Tibial nerve (tissue), 4 donors: ENCODE measurements at regions not wholly inside any gene's neighbourhood (a gene's known extent, or its start where the extent isn't known, plus 50 kb on each side); places are given as distances from the start of the nearest gene placed in this dataset.

Experiments
- DNase-seq, 2 donors: peaks; one replicate each; pipeline ENCODE4 v3.0.0-alpha.2; 2019; ENCODE audit warnings: low spot score in 2 of 2
- H3K27ac ChIP-seq, 4 donors: fragments of 200-600 bp; sonication (generic) in 3 of 4; one replicate each; pipeline ENCODE4 v1.5.1; 2017 to 2019; ENCODE audit warnings: mild to moderate bottlenecking in 1 of 4
- H3K27me3 ChIP-seq, 2 donors: fragments of 200-600 bp; sonication (generic) in 1 of 2; one replicate each; pipeline versions ENCODE4 v1.5.1 to v1.6.0; 2017 to 2019
- H3K36me3 ChIP-seq, 3 donors: fragments of 200-600 bp; sonication (generic); one replicate each; pipeline ENCODE4 v1.5.1; 2018 to 2019
- H3K4me1 ChIP-seq, 4 donors: fragments of 200-600 bp; sonication (generic) in 3 of 4; one replicate each; pipeline ENCODE4 v1.5.1; 2017 to 2019
- H3K4me3 ChIP-seq, 4 donors: fragments of 200-600 bp; sonication (generic) in 3 of 4; one replicate each; pipeline ENCODE4 v1.5.1; 2017 to 2019; ENCODE audit warnings: mild to moderate bottlenecking in 1 of 4, moderate library complexity in 1 of 4
- H3K9me3 ChIP-seq, 4 donors: fragments of 200-600 bp; sonication (generic) in 3 of 4; one replicate each; pipeline ENCODE4 v1.5.1; 2017 to 2019
- EP300 ChIP-seq, 2 donors: sonication (generic); formaldehyde crosslinking; IDR thresholded peaks; one replicate each; pipeline ENCODE4 v1.6.1; 2017; ENCODE audit warnings: antibody characterized with exemption in 2 of 2, mild to moderate bottlenecking in 1 of 2
- POLR2A ChIP-seq, 2 donors: fragments of 450-650 bp; IDR thresholded peaks; one replicate each; pipeline ENCODE4 v1.6.1; 2017; ENCODE audit warnings: antibody characterized with exemption in 2 of 2, mild to moderate bottlenecking in 2 of 2, moderate library complexity in 2 of 2
- WGBS, 2 donors: methylation state at CpG; one replicate each; pipeline ENCODE4 v1.1.5; 2018; 5-methylcytosine and 5-hydroxymethylcytosine counted together
- TF ChIP-seq, protein P1 (sequence below), 5 experiments: fragments of 200-600 bp in 3 of 5; fragments of 450-650 bp in 2 of 5; sonication (generic) in 3 of 5; IDR thresholded peaks; one replicate each; pipeline ENCODE4 v1.5.1; 2016 to 2019; ENCODE audit warnings: antibody characterized with exemption in 5 of 5, mild to moderate bottlenecking in 3 of 5, moderate library complexity in 2 of 5

DNA sequence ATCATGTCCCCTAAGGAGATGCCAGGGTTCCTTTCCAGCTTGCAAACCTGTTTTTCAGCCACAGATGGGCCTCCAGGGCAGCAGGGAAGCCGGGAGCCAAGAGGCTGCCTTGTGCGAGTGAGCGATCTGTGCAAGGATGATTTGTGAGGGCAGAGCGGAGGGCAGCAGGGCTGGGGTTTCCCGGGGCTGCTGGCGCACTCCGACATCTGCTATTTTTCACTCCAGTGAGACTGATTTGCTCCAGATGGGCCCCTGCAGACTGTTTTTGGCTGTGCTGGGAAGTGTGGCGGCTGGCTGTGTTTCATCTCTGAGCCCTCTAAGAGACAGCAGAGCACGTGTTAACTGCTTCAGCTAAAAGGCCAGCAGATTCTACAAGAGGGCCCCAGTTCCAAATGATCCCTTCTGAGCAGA is 466.2 kb downstream of the TYW1 start:
- Histone ChIP-seq H3K36me3 (no peaks in the 10 kb centered on the region), H3K27me3 (no peaks in the 10 kb centered on the region), H3K9me3 (peaks cover 0 to 25% (median 0%) of the 10 kb centered on the region in 4 donors), H3K27ac (no peak overlapping the region), H3K4me3 (no peak overlapping the region), H3K4me1 (peaks cover 0 to 8% (median 2%) of the 10 kb centered on the region in 4 donors)
- 38 to 51% methylated on average over 9 of the region's 9 CpGs for WGBS, 2 donors
- TF ChIP-seq, protein P1, sequence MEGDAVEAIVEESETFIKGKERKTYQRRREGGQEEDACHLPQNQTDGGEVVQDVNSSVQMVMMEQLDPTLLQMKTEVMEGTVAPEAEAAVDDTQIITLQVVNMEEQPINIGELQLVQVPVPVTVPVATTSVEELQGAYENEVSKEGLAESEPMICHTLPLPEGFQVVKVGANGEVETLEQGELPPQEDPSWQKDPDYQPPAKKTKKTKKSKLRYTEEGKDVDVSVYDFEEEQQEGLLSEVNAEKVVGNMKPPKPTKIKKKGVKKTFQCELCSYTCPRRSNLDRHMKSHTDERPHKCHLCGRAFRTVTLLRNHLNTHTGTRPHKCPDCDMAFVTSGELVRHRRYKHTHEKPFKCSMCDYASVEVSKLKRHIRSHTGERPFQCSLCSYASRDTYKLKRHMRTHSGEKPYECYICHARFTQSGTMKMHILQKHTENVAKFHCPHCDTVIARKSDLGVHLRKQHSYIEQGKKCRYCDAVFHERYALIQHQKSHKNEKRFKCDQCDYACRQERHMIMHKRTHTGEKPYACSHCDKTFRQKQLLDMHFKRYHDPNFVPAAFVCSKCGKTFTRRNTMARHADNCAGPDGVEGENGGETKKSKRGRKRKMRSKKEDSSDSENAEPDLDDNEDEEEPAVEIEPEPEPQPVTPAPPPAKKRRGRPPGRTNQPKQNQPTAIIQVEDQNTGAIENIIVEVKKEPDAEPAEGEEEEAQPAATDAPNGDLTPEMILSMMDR (IDR thresholded peaks at IDR 0.05): no peak
- no peak for TF ChIP-seq EP300 (IDR thresholded peaks at IDR 0.05)
- no peak for TF ChIP-seq POLR2A (IDR thresholded peaks at IDR 0.05)
- peak; percentile 8 to 21 for DNase-seq

DNA sequence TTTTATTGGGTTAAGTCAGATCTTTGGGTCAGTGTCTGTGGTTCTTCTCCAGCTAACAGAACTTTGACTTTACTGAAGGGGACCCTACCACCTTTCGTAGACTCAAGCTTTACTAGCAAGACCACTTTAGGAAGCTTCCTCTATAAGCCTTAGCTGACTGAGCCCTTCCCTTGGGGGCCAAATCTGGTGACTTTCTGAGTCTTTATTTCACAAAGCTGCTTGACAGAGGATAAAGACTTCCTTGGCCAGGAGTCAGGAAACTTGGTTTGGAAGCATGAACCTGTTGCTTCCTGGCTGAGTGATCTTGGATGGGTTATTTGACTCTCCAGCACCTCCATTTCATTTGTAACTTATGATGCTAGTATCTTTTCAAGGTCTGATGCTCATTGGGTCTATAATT is 466.7 kb downstream of the TYW1 start:
- 67 to 89% methylated on average over 1 of the region's 1 CpG for whole genome bisulfite sequencing, 2 donors
- TF ChIP-seq POLR2A (IDR thresholded peaks at IDR 0.05) (no peak), EP300 (IDR thresholded peaks at IDR 0.05) (no peak)
- TF ChIP-seq, protein P1 (IDR thresholded peaks at IDR 0.05): no peak
- H3K27ac ChIP-seq: no peak overlapping the region
- H3K4me1 ChIP-seq: peaks cover 0 to 8% (median 2%) of the 10 kb centered on the region in 4 donors
- no peak overlapping the region for H3K4me3 ChIP-seq
- H3K27me3 ChIP-seq: no peaks in the 10 kb centered on the region
- H3K36me3 ChIP-seq: no peaks in the 10 kb centered on the region
- no peak for DNase-seq
- H3K9me3 ChIP-seq: peaks cover 0 to 29% (median 0%) of the 10 kb centered on the region in 4 donors

GRCh38 chr7:67463983-67464382 is 467.4 kb downstream of the TYW1 start:
- Histone ChIP-seq H3K9me3 (peaks cover 0 to 26% (median 0%) of the 10 kb centered on the region in 4 donors), H3K27ac (no peak overlapping the region), H3K4me3 (no peak overlapping the region), H3K36me3 (no peaks in the 10 kb centered on the region), H3K4me1 (peaks cover 0 to 8% (median 2%) of the 10 kb centered on the region in 4 donors), H3K27me3 (no peaks in the 10 kb centered on the region)
- WGBS, 2 donors: 32 to 39% methylated on average over 1 of the region's 1 CpG
- TF ChIP-seq, protein P1 (IDR thresholded peaks at IDR 0.05): no peak
- TF ChIP-seq EP300 (IDR thresholded peaks at IDR 0.05) (no peak), POLR2A (IDR thresholded peaks at IDR 0.05) (no peak)
- no peak for DNase-seq

DNA sequence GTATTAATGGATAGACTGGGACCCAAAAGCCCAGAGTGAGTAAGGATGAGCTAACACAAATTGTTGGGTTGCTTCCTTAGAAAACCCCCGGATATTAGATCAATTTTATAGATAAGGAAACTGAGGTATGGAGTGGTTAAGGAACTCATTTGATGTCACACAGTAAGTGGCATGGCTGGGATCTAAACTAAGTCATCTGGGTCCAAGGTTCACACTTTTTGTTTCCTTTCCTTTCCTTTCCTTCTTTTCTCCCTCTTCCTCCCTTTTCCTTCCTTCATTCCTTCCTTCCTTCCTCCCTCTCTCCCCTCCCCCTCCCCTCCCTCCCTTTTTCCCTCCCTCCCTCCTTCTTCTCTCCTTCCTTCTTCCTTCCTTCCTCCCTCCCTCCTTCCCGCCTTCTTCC is 469.5 kb downstream of the TYW1 start:
- 65 to 80% methylated on average over 1 to 2 of the region's 2 CpGs for WGBS, 2 donors
- DNase-seq: no peak
- H3K4me1 ChIP-seq: peaks cover 0 to 8% (median 2%) of the 10 kb centered on the region in 4 donors
- H3K36me3 ChIP-seq: no peaks in the 10 kb centered on the region
- no peak overlapping the region for H3K4me3 ChIP-seq
- TF ChIP-seq EP300 (IDR thresholded peaks at IDR 0.05) (no peak), POLR2A (IDR thresholded peaks at IDR 0.05) (no peak)
- TF ChIP-seq, protein P1 (IDR thresholded peaks at IDR 0.05): no peak
- H3K27ac ChIP-seq: no peak overlapping the region
- no peaks in the 10 kb centered on the region for H3K27me3 ChIP-seq
- peaks cover 0 to 21% (median 0%) of the 10 kb centered on the region in 4 donors for H3K9me3 ChIP-seq

- no peaks in the 10 kb centered on the region for H3K27me3 ChIP-seq
- no peak overlapping the region for H3K4me3 ChIP-seq
- DNase-seq: no peak
- H3K27ac ChIP-seq: peak overlapping the region in 2 of 4 donors; percentile 23 to 25
- H3K9me3 ChIP-seq: peaks cover 0 to 8% (median 0%) of the 10 kb centered on the region in 4 donors
- TF ChIP-seq POLR2A (IDR thresholded peaks at IDR 0.05) (no peak), EP300 (IDR thresholded peaks at IDR 0.05) (no peak)
- TF ChIP-seq, protein P1 (IDR thresholded peaks at IDR 0.05): no peak
- 21 to 26% methylated on average over 6 of the region's 6 CpGs for WGBS, 2 donors
- no peaks in the 10 kb centered on the region for H3K4me1 ChIP-seq
- no peaks in the 10 kb centered on the region for H3K36me3 ChIP-seq
These were observed 473.7 kb downstream of the TYW1 start for GRCh38 chr7:67470256-67470751.
